ENCODE measurements at regions not wholly inside any gene's neighbourhood (a gene's known extent, or its start where the extent isn't known, plus 50 kb on each side); places are given as distances from the start of the nearest gene placed in this dataset.
"Not testable (repeated sequence)": the region's sequence is repeated elsewhere in the genome, so short reads cannot be mapped to it uniquely, and the experiment has no call there.

DNA sequence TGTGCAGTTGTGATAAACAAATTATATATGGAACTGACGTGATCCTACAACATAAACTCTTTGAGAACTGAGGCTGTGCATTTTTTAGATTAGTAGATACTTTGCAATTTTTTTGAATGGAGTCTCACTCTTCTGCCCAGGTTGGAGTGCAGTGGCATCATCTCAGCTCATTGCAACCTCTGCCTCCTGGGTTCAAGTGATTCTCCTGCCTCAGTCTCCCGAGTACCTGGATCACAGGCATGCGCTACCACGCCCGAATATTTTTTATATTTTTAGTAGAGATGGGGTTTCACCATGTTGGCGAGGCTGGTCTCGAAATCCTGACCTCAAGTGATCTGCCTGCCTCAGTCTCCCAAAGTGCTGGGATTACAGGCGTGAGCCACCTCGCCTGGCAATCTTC is 145.9 kb downstream of the POTEH start:
- not testable (repeated sequence) for DNase-seq (ENCODE audit: low spot score)

GRCh38 chr22:15849772-15850171 is 159.9 kb downstream of the POTEH start:
- DNase-seq (ENCODE audit: low spot score) = not testable (repeated sequence)

DNA sequence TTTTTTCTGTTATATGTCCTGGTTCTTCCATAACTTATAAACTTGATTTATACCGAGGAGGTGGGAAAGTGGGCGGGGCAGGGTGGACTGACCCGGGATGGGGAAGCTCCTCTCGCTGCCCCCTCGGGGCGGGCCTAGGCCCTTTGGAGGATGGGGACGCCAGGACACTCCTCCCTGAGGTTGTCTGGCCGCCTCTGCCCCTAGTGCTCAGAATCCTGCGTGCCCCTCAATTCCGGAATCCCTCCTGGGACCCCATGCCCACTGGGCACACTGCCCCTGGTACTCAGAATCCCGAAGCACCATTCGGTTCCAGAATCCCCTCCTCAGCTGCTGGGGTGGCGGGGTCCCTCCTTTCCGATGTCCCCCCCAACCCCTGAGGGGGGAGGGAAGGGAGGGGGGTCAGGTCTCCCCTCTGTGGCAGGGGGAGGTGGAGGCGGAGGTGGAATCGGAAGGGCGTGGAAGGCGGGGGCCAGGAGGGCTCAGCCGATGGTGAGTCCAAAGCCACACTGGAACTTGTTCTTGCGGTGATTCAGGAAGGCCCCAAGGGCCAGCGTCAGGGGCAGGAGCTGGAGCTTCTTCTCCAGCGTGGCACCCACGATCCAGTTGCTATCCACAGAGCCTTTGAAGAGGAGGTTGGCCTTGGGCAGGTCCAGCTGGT is 164.0 kb downstream of the POTEH start:
- DNase-seq (ENCODE audit: low spot score) = not testable (repeated sequence)

GRCh38 chr22:15854421-15854820 is 164.6 kb downstream of the POTEH start:
- not testable (repeated sequence) for DNase-seq (ENCODE audit: low spot score)

GRCh38 chr22:15854978-15855377 is 165.2 kb downstream of the POTEH start:
- not testable (repeated sequence) for DNase-seq (ENCODE audit: low spot score)

DNA sequence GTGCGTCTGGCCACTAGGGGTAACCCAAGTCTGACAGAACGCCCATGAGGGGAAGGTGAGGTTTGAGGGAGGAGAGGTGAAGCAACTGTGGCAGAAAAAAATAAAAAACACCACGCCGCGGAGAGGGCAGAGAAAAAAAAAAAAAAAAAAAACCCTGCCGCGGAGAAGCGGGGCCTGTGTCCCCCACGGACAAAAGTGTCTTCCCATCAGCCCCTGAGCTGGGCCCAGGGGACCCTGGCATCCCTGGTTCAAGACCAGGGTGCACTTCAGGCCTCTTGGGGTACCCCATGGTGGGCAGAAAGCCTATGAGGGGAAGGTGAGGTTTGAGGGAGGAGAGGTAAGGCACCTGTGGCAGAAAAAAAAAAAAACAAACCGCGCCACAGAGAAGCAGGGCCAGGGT is 191.1 kb downstream of the POTEH start:
- not testable (repeated sequence) for DNase-seq (ENCODE audit: low spot score)

GRCh38 chr22:15904326-15904725 is 214.5 kb downstream of the POTEH start:
- not testable (repeated sequence) for DNase-seq (ENCODE audit: low spot score)

DNA sequence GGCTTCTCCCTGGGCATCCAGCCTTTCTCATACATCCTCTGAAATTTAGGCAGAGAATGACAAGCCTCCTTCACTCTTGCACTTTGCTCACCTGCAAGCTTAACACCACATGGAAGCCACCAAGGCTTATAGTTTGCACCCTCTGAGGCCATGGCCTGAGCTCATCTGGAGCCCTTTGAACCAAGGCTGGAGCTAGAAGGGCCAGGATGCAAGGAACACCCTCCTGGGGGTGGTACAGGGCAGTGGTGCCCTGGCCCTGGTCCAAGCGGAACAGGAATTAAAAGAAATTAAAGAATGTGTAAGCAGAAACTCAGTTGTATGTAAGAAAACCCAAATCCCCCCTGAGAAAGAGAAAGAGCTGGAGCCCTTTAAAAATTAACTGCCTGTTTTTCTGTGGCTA is 221.9 kb downstream of the POTEH start:
- not testable (repeated sequence) for DNase-seq (ENCODE audit: low spot score)

GRCh38 chr22:15919120-15919519 is 229.3 kb downstream of the POTEH start:
- DNase-seq (ENCODE audit: low spot score) = not testable (repeated sequence)

- not testable (repeated sequence) for DNase-seq (ENCODE audit: low spot score)
Measured at GRCh38 chr22:15920941-15921340, 231.1 kb downstream of the POTEH start.

DNA sequence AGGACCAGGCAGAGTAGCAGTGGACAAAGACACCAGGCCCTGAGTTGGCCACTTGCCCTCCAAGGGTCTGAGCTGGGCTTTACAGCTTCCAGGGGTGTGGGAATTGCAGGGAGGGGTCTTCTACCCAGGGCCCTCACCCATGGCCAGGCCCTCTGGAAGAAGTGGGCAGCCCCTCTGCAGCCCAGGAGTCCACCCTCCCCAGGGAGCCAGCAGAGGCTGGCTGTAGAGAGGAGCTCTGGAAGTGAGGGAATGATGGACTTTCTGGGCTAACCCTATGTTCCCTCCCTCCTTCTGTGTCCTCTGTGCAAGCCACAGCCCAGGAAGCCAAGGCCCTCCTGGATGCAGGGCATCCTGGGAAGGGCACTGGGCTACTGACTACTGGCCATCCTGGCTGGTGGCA is 232.3 kb downstream of the POTEH start:
- not testable (repeated sequence) for DNase-seq (ENCODE audit: low spot score)

GRCh38 chr22:15922666-15923065 is 232.8 kb downstream of the POTEH start:
- DNase-seq (ENCODE audit: low spot score) = not testable (repeated sequence)

DNA sequence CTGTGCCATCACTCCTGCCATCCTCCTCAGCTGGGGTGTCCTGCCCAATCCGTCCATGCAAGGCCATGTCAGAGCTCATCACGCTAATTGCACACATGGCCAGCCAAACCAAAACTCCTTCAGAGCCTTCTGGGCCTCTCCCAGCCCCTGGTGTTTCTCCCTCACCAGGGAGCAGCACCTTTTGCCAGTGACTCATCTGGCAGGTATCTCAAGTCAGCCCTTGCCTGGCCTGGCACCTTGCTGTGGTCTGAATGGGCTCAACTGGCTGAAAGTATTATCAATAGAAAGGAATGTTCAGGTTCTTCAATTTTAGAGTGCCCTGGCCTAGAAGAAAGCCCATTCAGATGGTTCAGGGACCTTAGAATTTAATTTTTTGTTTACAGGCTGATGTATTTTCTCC is 235.0 kb downstream of the POTEH start:
- not testable (repeated sequence) for DNase-seq (ENCODE audit: low spot score)

DNA sequence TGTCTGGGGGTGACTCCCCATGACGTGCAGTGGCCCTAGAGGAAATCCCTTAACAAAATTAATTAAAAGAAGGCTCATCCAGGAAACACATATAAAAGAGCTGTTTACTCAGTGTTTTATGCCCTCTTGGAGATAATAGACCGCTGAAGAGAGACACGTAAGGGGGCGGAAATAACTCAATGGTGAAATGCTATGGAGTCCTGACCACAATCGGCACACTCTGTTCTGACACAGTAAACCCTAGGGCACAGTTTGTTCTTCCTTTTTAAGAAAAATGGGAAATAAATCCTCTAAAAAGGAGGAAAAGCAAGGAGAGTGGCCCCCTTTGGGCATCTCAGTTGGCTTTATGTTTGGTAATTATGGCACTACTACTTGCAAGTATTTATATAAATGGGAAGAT is 237.3 kb downstream of the POTEH start:
- not testable (repeated sequence) for DNase-seq (ENCODE audit: low spot score)

Measured in SW480 (cell line).